ENCODE measurements at regions not wholly inside any gene's neighbourhood (a gene's known extent, or its start where the extent isn't known, plus 50 kb on each side); places are given as distances from the start of the nearest gene placed in this dataset.

GRCh38 chr2:114065731-114066130 lies 175.8 kb downstream of the ACTR3 start:
- TF ChIP-seq, protein P1, sequence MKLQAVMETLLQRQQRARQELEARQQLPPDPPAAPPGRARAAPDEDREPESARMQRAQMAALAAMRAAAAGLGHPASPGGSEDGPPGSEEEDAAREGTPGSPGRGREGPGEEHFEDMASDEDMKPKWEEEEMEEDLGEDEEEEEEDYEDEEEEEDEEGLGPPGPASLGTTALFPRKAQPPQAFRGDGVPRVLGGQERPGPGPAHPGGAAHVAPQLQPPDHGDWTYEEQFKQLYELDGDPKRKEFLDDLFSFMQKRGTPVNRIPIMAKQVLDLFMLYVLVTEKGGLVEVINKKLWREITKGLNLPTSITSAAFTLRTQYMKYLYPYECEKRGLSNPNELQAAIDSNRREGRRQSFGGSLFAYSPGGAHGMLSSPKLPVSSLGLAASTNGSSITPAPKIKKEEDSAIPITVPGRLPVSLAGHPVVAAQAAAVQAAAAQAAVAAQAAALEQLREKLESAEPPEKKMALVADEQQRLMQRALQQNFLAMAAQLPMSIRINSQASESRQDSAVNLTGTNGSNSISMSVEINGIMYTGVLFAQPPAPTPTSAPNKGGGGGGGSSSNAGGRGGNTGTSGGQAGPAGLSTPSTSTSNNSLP (IDR thresholded peaks at IDR 0.05; ENCODE audit: low read depth, low read length) = no peak
- no peak for TF ChIP-seq KDM4B (CRISPR knock-in tag; IDR thresholded peaks at IDR 0.05)
- TF ChIP-seq, protein P2, sequence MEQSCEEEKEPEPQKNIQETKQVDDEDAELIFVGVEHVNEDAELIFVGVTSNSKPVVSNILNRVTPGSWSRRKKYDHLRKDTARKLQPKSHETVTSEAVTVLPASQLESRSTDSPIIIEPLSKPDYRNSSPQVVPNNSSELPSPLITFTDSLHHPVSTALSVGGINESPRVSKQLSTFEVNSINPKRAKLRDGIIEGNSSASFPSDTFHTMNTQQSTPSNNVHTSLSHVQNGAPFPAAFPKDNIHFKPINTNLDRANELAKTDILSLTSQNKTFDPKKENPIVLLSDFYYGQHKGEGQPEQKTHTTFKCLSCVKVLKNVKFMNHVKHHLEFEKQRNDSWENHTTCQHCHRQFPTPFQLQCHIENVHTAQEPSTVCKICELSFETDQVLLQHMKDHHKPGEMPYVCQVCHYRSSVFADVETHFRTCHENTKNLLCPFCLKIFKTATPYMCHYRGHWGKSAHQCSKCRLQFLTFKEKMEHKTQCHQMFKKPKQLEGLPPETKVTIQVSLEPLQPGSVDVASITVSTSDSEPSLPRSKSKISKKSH (CRISPR knock-in tag; IDR thresholded peaks at IDR 0.05; ENCODE audit: borderline replicate concordance) = no peak
- no peak for TF ChIP-seq RXRA (CRISPR knock-in tag; IDR thresholded peaks at IDR 0.05)
- no peak for TF ChIP-seq CEBPZ (IDR thresholded peaks at IDR 0.05; ENCODE audit: low read length)
- TF ChIP-seq TCF7 (IDR thresholded peaks at IDR 0.05; ENCODE audit: low read depth) = no peak
